GM23248 (cell line): ENCODE measurements at regions not wholly inside any gene's neighbourhood (a gene's known extent, or its start where the extent isn't known, plus 50 kb on each side); places are given as distances from the start of the nearest gene placed in this dataset.

Experiments
- EZH2 ChIP-seq: fragments of 200-600 bp; sonication (generic); IDR thresholded peaks from 2 replicates; pipeline ENCODE4 v1.6.1; 2018; ENCODE audit warnings: antibody characterized with exemption, mild to moderate bottlenecking; ENCODE audit not compliant: insufficient read depth, poor library complexity, severe bottlenecking
- EZH2phosphoT487 ChIP-seq: fragments of 200-600 bp; sonication (generic); IDR thresholded peaks from 2 replicates; pipeline ENCODE4 v1.6.1; 2018; ENCODE audit warnings: antibody characterized with exemption, moderate library complexity, mild to moderate bottlenecking, low read depth; ENCODE audit not compliant: insufficient read depth

- TF ChIP-seq EZH2, result no peak
- TF ChIP-seq EZH2phosphoT487, result no peak
Observed at GRCh38 chr10:133026726-133027395, 60.9 kb upstream of the ADGRA1 start.
